Breast epithelium (tissue), 4 donors: ENCODE measurements at regions not wholly inside any gene's neighbourhood (a gene's known extent, or its start where the extent isn't known, plus 50 kb on each side); places are given as distances from the start of the nearest gene placed in this dataset.

Experiments
- DNase-seq, 2 donors: peaks; one replicate each; pipeline ENCODE4 v3.0.0-alpha.2; 2019; ENCODE audit warnings: low spot score in 2 of 2
- H3K27ac ChIP-seq, 2 donors: fragments of 200-600 bp; sonication (generic) in 1 of 2; one replicate each; pipeline ENCODE4 v1.5.1; 2016 to 2019; ENCODE audit warnings: mild to moderate bottlenecking in 1 of 2
- H3K27me3 ChIP-seq, 2 donors: fragments of 200-600 bp; sonication (generic) in 1 of 2; one replicate each; pipeline versions ENCODE4 v1.5.1 to v1.6.0; 2017 to 2019; ENCODE audit warnings: control low read depth in 1 of 2, mild to moderate bottlenecking in 1 of 2
- H3K36me3 ChIP-seq: fragments of 200-600 bp; one replicate; pipeline ENCODE4 v1.5.1; 2019
- H3K4me1 ChIP-seq, 2 donors: fragments of 200-600 bp; sonication (generic); one replicate each; pipeline ENCODE4 v1.5.1; 2016 to 2019; ENCODE audit warnings: control low read depth in 1 of 2
- H3K4me3 ChIP-seq, 3 donors: fragments of 200-600 bp; sonication (generic); 1 replicate in 2 of 3; 2 replicates in 1 of 3; pipeline ENCODE4 v1.5.1; 2016 to 2019; ENCODE audit warnings: mild to moderate bottlenecking in 3 of 3, moderate library complexity in 2 of 3
- H3K9me3 ChIP-seq, 2 donors: fragments of 200-600 bp; sonication (generic) in 1 of 2; one replicate each; pipeline ENCODE4 v1.5.1; 2016 to 2019; ENCODE audit warnings: control low read depth in 1 of 2
- CTCF ChIP-seq, 3 donors: fragments of 450-650 bp; IDR thresholded peaks; one replicate each; pipeline ENCODE4 v1.5.1; 2016 to 2017; ENCODE audit warnings: antibody characterized with exemption in 3 of 3, mild to moderate bottlenecking in 3 of 3, moderate library complexity in 3 of 3
- POLR2A ChIP-seq: fragments of 450-650 bp; IDR thresholded peaks from one replicate; pipeline ENCODE4 v1.6.1; 2016; ENCODE audit warnings: antibody characterized with exemption, mild to moderate bottlenecking, moderate library complexity
- POLR2AphosphoS5 ChIP-seq, 3 donors: sonication (generic); formaldehyde crosslinking; IDR thresholded peaks; one replicate each; pipeline ENCODE4 v1.6.1; 2017; ENCODE audit warnings: antibody characterized with exemption in 3 of 3
- intact Hi-C: fragments of 100-400 bp; cut with DNase I; formaldehyde crosslinking; loops from one replicate; pipeline ENCODE4 v1.15.1; 2023; ENCODE audit warnings: low total_unique reads

- no peak for DNase-seq
- intact Hi-C loops: no loop called here
These were observed 93.6 kb downstream of the GPR37 start for GRCh38 chr7:124672011-124672410.

GRCh38 chr7:124667312-124668153 is 98.1 kb downstream of the GPR37 start:
- intact Hi-C loops: no loop called here
- Histone ChIP-seq H3K4me3 (no peak overlapping the region), H3K36me3 (no peaks in the 10 kb centered on the region), H3K27me3 (no peaks in the 10 kb centered on the region), H3K27ac (no peak overlapping the region), H3K4me1 (no peaks in the 10 kb centered on the region), H3K9me3 (no peaks in the 10 kb centered on the region)
- no peak for TF ChIP-seq CTCF (IDR thresholded peaks at IDR 0.05)
- no peak for TF ChIP-seq POLR2A
- TF ChIP-seq POLR2AphosphoS5 (IDR thresholded peaks at IDR 0.05): no peak
- DNase-seq: no peak

More at GRCh38 chr7:124672011-124672410, 93.6 kb downstream of the GPR37 start:
- Histone ChIP-seq H3K36me3 (no peaks in the 10 kb centered on the region), H3K27me3 (no peaks in the 10 kb centered on the region), H3K4me1 (no peaks in the 10 kb centered on the region), H3K27ac (no peak overlapping the region), H3K9me3 (no peaks in the 10 kb centered on the region), H3K4me3 (no peak overlapping the region)
- no peak for TF ChIP-seq CTCF (IDR thresholded peaks at IDR 0.05)
- TF ChIP-seq POLR2AphosphoS5 (IDR thresholded peaks at IDR 0.05): no peak
- TF ChIP-seq POLR2A: no peak

- H3K36me3 ChIP-seq: no peaks in the 10 kb centered on the region
- H3K9me3 ChIP-seq: no peaks in the 10 kb centered on the region
- no peak for DNase-seq
- TF ChIP-seq POLR2AphosphoS5 (IDR thresholded peaks at IDR 0.05): no peak
- TF ChIP-seq POLR2A: no peak
- TF ChIP-seq CTCF (IDR thresholded peaks at IDR 0.05): no peak
- H3K27ac ChIP-seq: no peak overlapping the region
- H3K27me3 ChIP-seq: no peaks in the 10 kb centered on the region
- H3K4me3 ChIP-seq: no peak overlapping the region
- intact Hi-C loops: no loop called here
- H3K4me1 ChIP-seq: no peaks in the 10 kb centered on the region
These were observed 102.7 kb downstream of the GPR37 start for GRCh38 chr7:124662937-124663336.

- Histone ChIP-seq H3K27me3 (no peaks in the 10 kb centered on the region), H3K27ac (no peak overlapping the region), H3K4me1 (no peaks in the 10 kb centered on the region), H3K36me3 (no peaks in the 10 kb centered on the region), H3K4me3 (no peak overlapping the region), H3K9me3 (no peaks in the 10 kb centered on the region)
- DNase-seq: no peak
- TF ChIP-seq CTCF (IDR thresholded peaks at IDR 0.05) (no peak), POLR2A (no peak), POLR2AphosphoS5 (IDR thresholded peaks at IDR 0.05) (no peak)
- intact Hi-C loops: no loop called here
These were observed 103.2 kb downstream of the GPR37 start for GRCh38 chr7:124662372-124662771.

GRCh38 chr7:124655990-124656389 is 109.6 kb downstream of the GPR37 start:
- DNase-seq: no peak
- Histone ChIP-seq H3K36me3 (no peaks in the 10 kb centered on the region), H3K4me3 (no peak overlapping the region), H3K27me3 (no peaks in the 10 kb centered on the region), H3K27ac (no peak overlapping the region), H3K4me1 (no peaks in the 10 kb centered on the region), H3K9me3 (no peaks in the 10 kb centered on the region)
- intact Hi-C loops: no loop called here
- TF ChIP-seq CTCF (IDR thresholded peaks at IDR 0.05): no peak
- no peak for TF ChIP-seq POLR2A
- TF ChIP-seq POLR2AphosphoS5 (IDR thresholded peaks at IDR 0.05): no peak
